ENCODE measurements at regions not wholly inside any gene's neighbourhood (a gene's known extent, or its start where the extent isn't known, plus 50 kb on each side); places are given as distances from the start of the nearest gene placed in this dataset.

GRCh38 chr3:163561151-163561550, 1517.1 kb downstream of the SI start:
- no peak overlapping the region for H2BK120ac ChIP-seq (ENCODE audit: low read depth, low read length, poor library complexity, severe bottlenecking)
- no peak overlapping the region for H3K14ac ChIP-seq (ENCODE audit: insufficient read depth, low read length)
- no peak overlapping the region for H3K4me2 ChIP-seq (ENCODE audit: insufficient read depth, insufficient read length, low read length)
- H4K5ac ChIP-seq (ENCODE audit: insufficient read length, low read depth, low read length): no peak overlapping the region
- no peaks in the 10 kb centered on the region; a peak in 1 of 7 replicates for H3K36me3 Mint-ChIP-seq (ENCODE audit: insufficient read depth in 1 of 3, low read depth in 3 of 3)
- H3K23me2 ChIP-seq (ENCODE audit: insufficient read length, low read depth, low read length, poor library complexity, severe bottlenecking): no peaks in the 10 kb centered on the region
- H4K8ac ChIP-seq (replicated peaks; ENCODE audit: insufficient read length, low read depth, low read length): no peak overlapping the region
- no peak overlapping the region for H3K27ac ChIP-seq (ENCODE audit: insufficient read length, low read depth, low read length)
- no peak overlapping the region for H2BK20ac ChIP-seq (ENCODE audit: low read depth, low read length, poor library complexity, severe bottlenecking)
- H3K23ac ChIP-seq (ENCODE audit: insufficient read length, low read depth, low read length): no peak overlapping the region
- no peaks in the 10 kb centered on the region for H3K27me3 ChIP-seq (ENCODE audit: insufficient read depth, low read length)
- H3K27ac Mint-ChIP-seq: peak overlapping the region; percentile 2 to 62 (median 49); a peak in 6 of 7 replicates
- TF ChIP-seq, protein P1, sequence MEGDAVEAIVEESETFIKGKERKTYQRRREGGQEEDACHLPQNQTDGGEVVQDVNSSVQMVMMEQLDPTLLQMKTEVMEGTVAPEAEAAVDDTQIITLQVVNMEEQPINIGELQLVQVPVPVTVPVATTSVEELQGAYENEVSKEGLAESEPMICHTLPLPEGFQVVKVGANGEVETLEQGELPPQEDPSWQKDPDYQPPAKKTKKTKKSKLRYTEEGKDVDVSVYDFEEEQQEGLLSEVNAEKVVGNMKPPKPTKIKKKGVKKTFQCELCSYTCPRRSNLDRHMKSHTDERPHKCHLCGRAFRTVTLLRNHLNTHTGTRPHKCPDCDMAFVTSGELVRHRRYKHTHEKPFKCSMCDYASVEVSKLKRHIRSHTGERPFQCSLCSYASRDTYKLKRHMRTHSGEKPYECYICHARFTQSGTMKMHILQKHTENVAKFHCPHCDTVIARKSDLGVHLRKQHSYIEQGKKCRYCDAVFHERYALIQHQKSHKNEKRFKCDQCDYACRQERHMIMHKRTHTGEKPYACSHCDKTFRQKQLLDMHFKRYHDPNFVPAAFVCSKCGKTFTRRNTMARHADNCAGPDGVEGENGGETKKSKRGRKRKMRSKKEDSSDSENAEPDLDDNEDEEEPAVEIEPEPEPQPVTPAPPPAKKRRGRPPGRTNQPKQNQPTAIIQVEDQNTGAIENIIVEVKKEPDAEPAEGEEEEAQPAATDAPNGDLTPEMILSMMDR (conservative IDR thresholded peaks at IDR 0.05): no peak
- peaks cover 12 to 14% of the 10 kb centered on the region in 2 experiments for H3K4me1 Mint-ChIP-seq
- H2AFZ ChIP-seq (ENCODE audit: low read length): no peak overlapping the region
- H2BK15ac ChIP-seq (ENCODE audit: low read depth, low read length): no peak overlapping the region
- H3K9ac ChIP-seq (ENCODE audit: extremely low read depth, insufficient read length, low read length): no peak overlapping the region
- H2BK12ac ChIP-seq (ENCODE audit: insufficient read length, low read depth, low read length): no peak overlapping the region
- DNase-seq: no peak
- no peak overlapping the region for H4K91ac ChIP-seq (ENCODE audit: insufficient read length, low read depth, low read length)
- H3K79me1 ChIP-seq (ENCODE audit: insufficient read depth, low read depth, low read length, poor library complexity, severe bottlenecking): no peaks in the 10 kb centered on the region
- H3K27me3 Mint-ChIP-seq (ENCODE audit: low read depth): no peaks in the 10 kb centered on the region
- no peak overlapping the region for H3K18ac ChIP-seq (ENCODE audit: insufficient read length, low read depth, low read length)
- WGBS (ENCODE audit: extremely low coverage, insufficient read length, low lambda C conversion rate): no CpG with 5 or more reads among the region's 4 CpGs
- H3K4me1 ChIP-seq (ENCODE audit: insufficient read depth, low read length): no peaks in the 10 kb centered on the region; the same call in 1 of the 2 replicates
- H3K9me3 ChIP-seq (ENCODE audit: control insufficient read depth, low read depth, low read length): no peaks in the 10 kb centered on the region
- H3T11ph ChIP-seq (ENCODE audit: low read length): no peak overlapping the region
- no peak overlapping the region for H3K4me3 Mint-ChIP-seq
- H3K4ac ChIP-seq (ENCODE audit: low read depth, low read length): no peak overlapping the region
- H3K56ac ChIP-seq (ENCODE audit: insufficient read length, low read depth, low read length): no peak overlapping the region
- no peak overlapping the region for H2AK5ac ChIP-seq (ENCODE audit: insufficient read length, low read length)
- no peaks in the 10 kb centered on the region for H4K20me1 ChIP-seq (ENCODE audit: control insufficient read depth, insufficient read depth, insufficient read length)
- H3K79me2 ChIP-seq (ENCODE audit: insufficient read depth, low read length): no peaks in the 10 kb centered on the region
- peaks cover 0 to 2% of the 10 kb centered on the region in 2 experiments; a peak in 1 of 5 replicates for H3K9me3 Mint-ChIP-seq
- H2BK5ac ChIP-seq (ENCODE audit: insufficient read length, low read length): no peak overlapping the region
